H1 (cell line): ENCODE measurements at regions not wholly inside any gene's neighbourhood (a gene's known extent, or its start where the extent isn't known, plus 50 kb on each side); places are given as distances from the start of the nearest gene placed in this dataset.

Source experiments
- CTCF ChIA-PET: fragments of 300-600 bp; sonication (Branson Sonifier 250); formaldehyde crosslinking; loops from one replicate; lab custom pipeline; 2021; ENCODE audit not compliant: partially characterized antibody; lab: Charles Lee
- POLR2A ChIA-PET: fragments of 300-600 bp; sonication (Branson Sonifier 250); formaldehyde crosslinking; loops from one replicate; lab custom pipeline; 2021; ENCODE audit warnings: inconsistent platforms; ENCODE audit not compliant: partially characterized antibody; lab: Charles Lee
- DNase-seq, 2 experiments: peaks; one replicate each; pipeline versions ENCODE4 v3.0.0 to v3.0.0-alpha.2; 2010 to 2022; ENCODE audit warnings: low spot score in 2 of 2, low read depth in 1 of 2, mixed read lengths in 1 of 2
- FAIRE-seq: peaks from 2 replicates; lab custom pipeline; 2011; peaks lifted over from hg19 to GRCh38; lab: Jason Lieb, UNC
- H2AFZ ChIP-seq: 2 replicates; pipeline ENCODE4 v1.8.1; 2012; ENCODE audit warnings: low read length, inconsistent platforms
- H2AK5ac ChIP-seq: 2 replicates; pipeline ENCODE4 v1.6.1; 2013; ENCODE audit warnings: low read depth, low read length
- H2BK120ac ChIP-seq: replicated peaks from 2 replicates; pipeline ENCODE3; 2013; ENCODE audit warnings: low read depth, low read length, inconsistent platforms
- H2BK12ac ChIP-seq: 2 replicates; pipeline ENCODE4 v1.6.1; 2013; ENCODE audit warnings: low read depth, low read length
- H2BK15ac ChIP-seq: 2 replicates; pipeline ENCODE4 v1.6.1; 2013; ENCODE audit warnings: low read length
- H2BK20ac ChIP-seq: 2 replicates; pipeline ENCODE4 v1.6.1; 2013; ENCODE audit warnings: low read length
- H2BK5ac ChIP-seq: 2 replicates; pipeline ENCODE4 v1.6.1; 2013; ENCODE audit warnings: low read depth, low read length
- H3K14ac ChIP-seq: 2 replicates; pipeline ENCODE4 v1.6.1; 2013; ENCODE audit warnings: inconsistent platforms; ENCODE audit not compliant: insufficient read length
- H3K18ac ChIP-seq: 2 replicates; pipeline ENCODE4 v1.6.1; 2013; ENCODE audit warnings: low read length; ENCODE audit errors: extremely low read depth
- H3K23ac ChIP-seq: 2 replicates; pipeline ENCODE4 v1.6.1; 2013; ENCODE audit warnings: inconsistent platforms; ENCODE audit not compliant: insufficient read length
- H3K23me2 ChIP-seq: 2 replicates; pipeline ENCODE4 v1.6.1; 2013; ENCODE audit warnings: low read depth, low read length
- H3K27ac ChIP-seq: 2 replicates; pipeline ENCODE4 v1.6.1; 2011; ENCODE audit warnings: low read depth, low read length, inconsistent platforms
- H3K27me3 ChIP-seq, 4 experiments: replicated peaks in 1 of 4; 1 replicate in 1 of 4; 2 replicates in 3 of 4; pipeline versions ENCODE4 v1.6.1 to v1.8.1; 2011 to 2013; ENCODE audit warnings: low read length in 3 of 4, mild to moderate bottlenecking in 3 of 4, inconsistent platforms in 2 of 4, mixed read lengths in 2 of 4, moderate library complexity in 1 of 4; ENCODE audit not compliant: control insufficient read depth in 3 of 4, insufficient read depth in 3 of 4; ENCODE audit errors: extremely low read depth in 1 of 4
- H3K36me3 ChIP-seq, 4 experiments: 2 replicates each; pipeline versions ENCODE4 v1.6.1 to v1.8.1; 2011 to 2013; ENCODE audit warnings: mild to moderate bottlenecking in 4 of 4, low read length in 3 of 4, moderate library complexity in 2 of 4, control low read depth in 1 of 4, inconsistent platforms in 1 of 4; ENCODE audit not compliant: insufficient read depth in 4 of 4, control insufficient read depth in 2 of 4
- H3K4ac ChIP-seq: replicated peaks from 2 replicates; pipeline ENCODE3; 2013; ENCODE audit warnings: low read length, low read depth, mixed read lengths, inconsistent platforms; ENCODE audit not compliant: insufficient read length
- H3K4me1 ChIP-seq, 4 experiments: replicated peaks in 1 of 4; 1 replicate in 1 of 4; 2 replicates in 3 of 4; pipeline versions ENCODE4 v1.6.1 to v1.8.1; 2011 to 2013; ENCODE audit warnings: low read length in 3 of 4, inconsistent platforms in 2 of 4, mixed read lengths in 1 of 4; ENCODE audit not compliant: insufficient read depth in 4 of 4, control insufficient read depth in 3 of 4
- H3K4me2 ChIP-seq, 2 experiments: 2 replicates each; pipeline versions ENCODE4 v1.6.1 to v1.8.1; 2011 to 2013; ENCODE audit warnings: low read depth in 2 of 2, low read length in 2 of 2, control low read depth in 1 of 2, inconsistent platforms in 1 of 2, mild to moderate bottlenecking in 1 of 2; ENCODE audit not compliant: insufficient read depth in 1 of 2
- H3K4me3 ChIP-seq, 4 experiments: fragments of 200-600, 300-600 bp in 1 of 4; sonication (generic), shearing (Covaris generic), sonication (Bioruptor Twin) in 1 of 4; 2 replicates each; pipeline versions ENCODE4 v1.5.1 to v1.8.1; 2011 to 2016; ENCODE audit warnings: low read length in 4 of 4, low read depth in 3 of 4, control low read depth in 2 of 4, inconsistent platforms in 2 of 4, mild to moderate bottlenecking in 2 of 4, mixed read lengths in 1 of 4, moderate library complexity in 1 of 4; ENCODE audit not compliant: insufficient read depth in 2 of 4; ENCODE audit errors: extremely low read depth in 1 of 4
- H3K56ac ChIP-seq: replicated peaks from 2 replicates; pipeline ENCODE3; 2013; ENCODE audit warnings: low read depth, mild to moderate bottlenecking, mixed read lengths, low read length, inconsistent platforms; ENCODE audit not compliant: insufficient read length
- H3K79me1 ChIP-seq: 2 replicates; pipeline ENCODE4 v1.6.1; 2013; ENCODE audit warnings: low read depth, low read length, control low read depth
- H3K79me2 ChIP-seq, 2 experiments: 2 replicates each; pipeline versions ENCODE4 v1.6.1 to v1.8.1; 2012 to 2013; ENCODE audit warnings: low read length in 2 of 2, mild to moderate bottlenecking in 2 of 2, inconsistent platforms in 1 of 2; ENCODE audit not compliant: insufficient read depth in 2 of 2, control insufficient read depth in 1 of 2
- H3K9ac ChIP-seq, 4 experiments: replicated peaks in 1 of 4; 1 replicate in 1 of 4; 2 replicates in 3 of 4; pipeline versions ENCODE4 v1.6.1 to v1.8.1; 2011 to 2013; ENCODE audit warnings: low read depth in 3 of 4, low read length in 3 of 4, control low read depth in 2 of 4, mild to moderate bottlenecking in 2 of 4, moderate library complexity in 2 of 4, inconsistent platforms in 1 of 4; ENCODE audit errors: extremely low read depth in 1 of 4
- H3K9me3 ChIP-seq, 2 experiments: 2 replicates each; pipeline versions ENCODE4 v1.6.1 to v1.8.1; 2012 to 2013; ENCODE audit warnings: mild to moderate bottlenecking in 2 of 2, moderate library complexity in 2 of 2, control low read depth in 1 of 2, inconsistent platforms in 1 of 2, low read depth in 1 of 2, low read length in 1 of 2, mixed read lengths in 1 of 2; ENCODE audit not compliant: insufficient read depth in 2 of 2
- H4K20me1 ChIP-seq, 2 experiments: replicated peaks in 1 of 2; 2 replicates each; pipeline versions ENCODE3 to v1.8.1; 2011 to 2013; ENCODE audit warnings: inconsistent platforms in 2 of 2, low read length in 2 of 2, mild to moderate bottlenecking in 1 of 2; ENCODE audit not compliant: insufficient read depth in 2 of 2, control insufficient read depth in 1 of 2
- H4K5ac ChIP-seq: 2 replicates; pipeline ENCODE4 v1.6.1; 2013; ENCODE audit warnings: low read length, low read depth, mixed read lengths, inconsistent platforms; ENCODE audit not compliant: insufficient read length
- H4K8ac ChIP-seq: 2 replicates; pipeline ENCODE4 v1.8.0; 2013; ENCODE audit warnings: mild to moderate bottlenecking, moderate library complexity, low read length, inconsistent platforms; ENCODE audit not compliant: insufficient read depth; ENCODE audit errors: extremely low read depth
- H4K91ac ChIP-seq: replicated peaks from 2 replicates; pipeline ENCODE3; 2013; ENCODE audit warnings: low read length, mixed read lengths, inconsistent platforms; ENCODE audit not compliant: insufficient read length
- CBX5 ChIP-seq: fragments of 300-800, 300-1000 bp; sonication (generic); IDR thresholded peaks from 2 replicates; pipeline ENCODE4 v1.7.1; 2016; ENCODE audit warnings: antibody characterized with exemption, low read length, low read depth
- CTBP2 ChIP-seq: IDR thresholded peaks from 2 replicates; pipeline ENCODE4 v1.7.0; 2011; ENCODE audit warnings: borderline replicate concordance, mild to moderate bottlenecking, moderate library complexity, mixed read lengths, low read length; ENCODE audit not compliant: insufficient read depth, insufficient read length
- CTCF ChIP-seq, 3 experiments: IDR thresholded peaks; 1 replicate in 2 of 3; 2 replicates in 1 of 3; pipeline versions ENCODE4 v1.5.1 to v1.6.1; 2011; ENCODE audit warnings: low read length in 3 of 3, mild to moderate bottlenecking in 3 of 3, inconsistent platforms in 2 of 3, low read depth in 1 of 3, moderate library complexity in 1 of 3; ENCODE audit not compliant: insufficient read depth in 1 of 3; ENCODE audit errors: control extremely low read depth in 1 of 3
- JUND ChIP-seq: IDR thresholded peaks from 2 replicates; pipeline ENCODE4 v1.6.1; 2011; ENCODE audit warnings: mild to moderate bottlenecking, improper control_type of control experiment, low read length
- POLR2AphosphoS5 ChIP-seq: IDR thresholded peaks from 2 replicates; pipeline ENCODE4 v1.6.1; 2011; ENCODE audit warnings: low read depth, low read length
- POU5F1 ChIP-seq: IDR thresholded peaks from 2 replicates; pipeline ENCODE4 v1.6.1; 2011; ENCODE audit warnings: low read depth, mild to moderate bottlenecking, low read length, moderate library complexity
- RXRA ChIP-seq: IDR thresholded peaks from 2 replicates; pipeline ENCODE4 v1.6.1; 2011; ENCODE audit warnings: low read depth, mild to moderate bottlenecking, low read length, moderate library complexity; ENCODE audit not compliant: insufficient read depth
- SAP30 ChIP-seq: fragments of 300-600 bp; sonication (generic); IDR thresholded peaks from 2 replicates; pipeline ENCODE4 v1.7.1; 2012; ENCODE audit warnings: low read length, moderate library complexity, mild to moderate bottlenecking, inconsistent platforms; ENCODE audit not compliant: insufficient read depth, insufficient replicate concordance
- SIX5 ChIP-seq: IDR thresholded peaks from 2 replicates; pipeline ENCODE4 v1.6.1; 2011; ENCODE audit warnings: mild to moderate bottlenecking, low read depth, low read length
- SP2 ChIP-seq: IDR thresholded peaks from 2 replicates; pipeline ENCODE4 v1.6.1; 2012; ENCODE audit warnings: mild to moderate bottlenecking, low read length, inconsistent platforms
- WGBS, 2 experiments: shearing (Covaris generic) in 1 of 2; methylation state at CpG; one replicate each; pipeline versions ENCODE4 v1.1.6 to v1.1.7; 2013 to 2015; ENCODE audit warnings: low lambda C conversion rate in 2 of 2, mixed read lengths in 2 of 2, inconsistent platforms in 1 of 2, low coverage in 1 of 2, missing lambda C conversion rate in 1 of 2; ENCODE audit not compliant: insufficient replicate concordance in 2 of 2, insufficient coverage in 1 of 2, insufficient read length in 1 of 2; ENCODE audit errors: extremely low coverage in 1 of 2, missing lambda C conversion rate in 1 of 2; 5-methylcytosine and 5-hydroxymethylcytosine counted together
- TF ChIP-seq, protein P1 (sequence below): IDR thresholded peaks from 2 replicates; pipeline ENCODE4 v1.6.1; 2012; ENCODE audit warnings: inconsistent platforms

DNA sequence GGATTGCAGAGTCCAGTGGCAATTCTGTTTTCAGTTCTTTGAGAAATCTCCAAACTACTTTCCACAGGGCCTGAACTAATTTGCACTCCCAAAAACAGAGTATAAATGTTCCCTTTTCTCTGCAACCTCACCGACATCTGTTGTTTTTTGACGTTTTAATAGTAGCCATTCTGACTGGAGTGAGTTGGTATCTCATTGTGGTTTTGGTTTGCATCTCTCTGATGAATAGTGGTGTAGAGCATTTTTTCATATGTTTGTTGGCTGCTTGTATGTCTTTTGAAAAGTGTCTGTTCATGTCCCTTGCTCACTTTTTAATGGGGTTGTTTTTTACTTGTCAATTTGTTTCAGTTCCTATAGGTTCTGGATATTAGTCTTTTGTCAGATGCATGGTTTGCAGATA is 72.6 kb downstream of the PALM2AKAP2 start:
- Histone ChIP-seq H2BK15ac (no peak overlapping the region), H3K4me3 (no peak overlapping the region), H3K79me1 (no peaks in the 10 kb centered on the region; the same call in 1 of the 2 replicates), H3K79me2 (no peaks in the 10 kb centered on the region), H3K4ac (no peak overlapping the region), H4K8ac (no peak overlapping the region), H3K4me2 (no peak overlapping the region), H3K56ac (no peak overlapping the region), H3K18ac (no peak overlapping the region), H3K23ac (no peak overlapping the region), H3K27me3 (no peaks in the 10 kb centered on the region), H3K27ac (no peak overlapping the region), H4K20me1 (peaks cover 0 to 2% of the 10 kb centered on the region in 2 experiments), H2AK5ac (no peak overlapping the region), H4K5ac (no peak overlapping the region), H3K14ac (no peak overlapping the region), H4K91ac (no peak overlapping the region), H3K9me3 (no peaks in the 10 kb centered on the region), H3K9ac (no peak overlapping the region), H3K4me1 (peaks cover 0 to 5% (median 3%) of the 10 kb centered on the region in 4 experiments; a peak in 6 of 7 replicates), H2BK12ac (no peak overlapping the region), H2BK5ac (no peak overlapping the region), H2BK120ac (no peak overlapping the region), H2BK20ac (no peak overlapping the region), H2AFZ (no peak overlapping the region), H3K23me2 (no peaks in the 10 kb centered on the region), H3K36me3 (no peaks in the 10 kb centered on the region)
- no peak for FAIRE-seq
- ChIA-PET POLR2A (no interaction called here), CTCF (interaction anchor here (0.6 to 1.4 kb wide), 2 partner anchors 31 to 45 kb away, joined by 3 read pairs; no protein-coding TSS in a partner anchor)
- WGBS, 2 experiments, result 91% methylated on average over 2 of the region's 2 CpGs; no CpG with 5 or more reads in 1 of the 2 experiments
- DNase-seq, result no peak
- TF ChIP-seq CTBP2 (no peak), CTCF (IDR thresholded peaks at IDR 0.05; ENCODE audit: control extremely low read depth in 1 of 3, insufficient read depth in 1 of 3, low read depth in 1 of 3, low read length in 3 of 3) (no peak), JUND (no peak), CBX5 (no peak), POLR2AphosphoS5 (no peak), RXRA (no peak), SAP30 (no peak), SP2 (no peak), SIX5 (no peak), POU5F1 (no peak)
- TF ChIP-seq, protein P1, sequence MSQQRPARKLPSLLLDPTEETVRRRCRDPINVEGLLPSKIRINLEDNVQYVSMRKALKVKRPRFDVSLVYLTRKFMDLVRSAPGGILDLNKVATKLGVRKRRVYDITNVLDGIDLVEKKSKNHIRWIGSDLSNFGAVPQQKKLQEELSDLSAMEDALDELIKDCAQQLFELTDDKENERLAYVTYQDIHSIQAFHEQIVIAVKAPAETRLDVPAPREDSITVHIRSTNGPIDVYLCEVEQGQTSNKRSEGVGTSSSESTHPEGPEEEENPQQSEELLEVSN, result no peak
